HepG2 (cell line): ENCODE measurements at regions not wholly inside any gene's neighbourhood (a gene's known extent, or its start where the extent isn't known, plus 50 kb on each side); places are given as distances from the start of the nearest gene placed in this dataset.

Experiments used
- E2F1 ChIP-seq: sonication (generic); formaldehyde crosslinking; IDR thresholded peaks from 2 replicates; pipeline ENCODE4 v1.5.0; 2020; ENCODE audit warnings: missing genetic modification reagents
- FOXP4 ChIP-seq: sonication (generic); formaldehyde crosslinking; IDR thresholded peaks from 2 replicates; pipeline ENCODE4 v1.4.0; 2020; ENCODE audit warnings: missing genetic modification reagents
- GATAD2A ChIP-seq: IDR thresholded peaks from 2 replicates; pipeline ENCODE4 v1.6.1; 2016
- POLR2AphosphoS5 ChIP-seq: IDR thresholded peaks from 2 replicates; pipeline ENCODE4 v1.6.1; 2012; ENCODE audit warnings: low read depth, low read length
- RERE ChIP-seq: IDR thresholded peaks from 2 replicates; pipeline ENCODE4 v1.6.1; 2016; ENCODE audit warnings: low read depth, missing genetic modification reagents, missing compliant biosample characterization
- SETDB1 ChIP-seq: sonication (generic); formaldehyde crosslinking; IDR thresholded peaks from 2 replicates; pipeline ENCODE4 v1.5.1; 2020; ENCODE audit warnings: missing genetic modification reagents, mild to moderate bottlenecking, borderline replicate concordance
- SIX4 ChIP-seq: sonication (generic); formaldehyde crosslinking; IDR thresholded peaks from 2 replicates; pipeline ENCODE4 v1.4.0; 2020; ENCODE audit warnings: missing genetic modification reagents
- TAF15 ChIP-seq: fragments of 200-400 bp; formaldehyde crosslinking; IDR thresholded peaks from one replicate; pipeline ENCODE4 v1.6.1; 2018; ENCODE audit warnings: mild to moderate bottlenecking, low read depth, low read length; ENCODE audit not compliant: poor library complexity, severe bottlenecking
- ZEB1 ChIP-seq: IDR thresholded peaks from 2 replicates; pipeline ENCODE4 v1.6.1; 2012; ENCODE audit warnings: mild to moderate bottlenecking, low read depth, inconsistent platforms; ENCODE audit not compliant: insufficient replicate concordance
- ZMYM3 ChIP-seq: sonication (generic); formaldehyde crosslinking; IDR thresholded peaks from 2 replicates; pipeline ENCODE4 v1.5.1; 2020; ENCODE audit warnings: mild to moderate bottlenecking, missing genetic modification reagents
- ZNF142 ChIP-seq: sonication (generic); formaldehyde crosslinking; IDR thresholded peaks from 2 replicates; pipeline ENCODE4 v1.4.0; 2020; ENCODE audit warnings: missing genetic modification reagents
- ZNF296 ChIP-seq: sonication (generic); formaldehyde crosslinking; conservative IDR thresholded peaks from 2 replicates; pipeline ENCODE4 v1.5.0; 2020; ENCODE audit warnings: mild to moderate bottlenecking, missing genetic modification reagents
- ZNF329 ChIP-seq: sonication (generic); formaldehyde crosslinking; IDR thresholded peaks from 2 replicates; pipeline ENCODE4 v1.9.0; 2021; ENCODE audit warnings: low read depth, mild to moderate bottlenecking, missing genetic modification reagents
- ZNF44 ChIP-seq: sonication (generic); formaldehyde crosslinking; IDR thresholded peaks from 2 replicates; pipeline ENCODE4 v1.5.1; 2020; ENCODE audit warnings: mild to moderate bottlenecking, missing genetic modification reagents

GRCh38 chr2:47309952-47310800 is 58.9 kb upstream of the EPCAM start (continued):
- TF ChIP-seq ZEB1 (peak; percentile 84), ZNF329 (CRISPR knock-in tag) (no peak), SETDB1 (CRISPR knock-in tag) (no peak), GATAD2A (CRISPR knock-in tag) (peak; percentile 88), RERE (CRISPR knock-in tag) (peak; percentile 85; the same call in 1 of the 2 replicates), SIX4 (CRISPR knock-in tag) (0 out of 2 replicates have a peak, but pooled peaks have one; percentile 58), POLR2AphosphoS5 (no peak), TAF15 (no peak), E2F1 (CRISPR knock-in tag) (no peak), FOXP4 (peak; percentile 93), ZNF142 (no peak), ZNF296 (CRISPR knock-in tag) (no peak), ZNF44 (CRISPR knock-in tag) (no peak), ZMYM3 (no peak)
